Endothelial cell of umbilical vein (primary cell): ENCODE measurements at regions not wholly inside any gene's neighbourhood (a gene's known extent, or its start where the extent isn't known, plus 50 kb on each side); places are given as distances from the start of the nearest gene placed in this dataset.

Experiments used
- BruUV-seq: library from RNA; stranded (reverse); fragments of 400-500 nt; replicated peaks from 2 replicates; lab custom pipeline; 2021; lab: Mats Ljungman, UMichigan
- CTCF ChIA-PET: fragments of 300-600, 350-600 bp; sonication (Branson Sonifier 250); formaldehyde crosslinking; loops from one replicate; lab custom pipeline; 2021; ENCODE audit warnings: antibody characterized with exemption, inconsistent platforms; lab: Charles Lee
- POLR2A ChIA-PET: fragments of 300-600, 350-600 bp; sonication (Branson Sonifier 250); formaldehyde crosslinking; loops from one replicate; lab custom pipeline; 2021; ENCODE audit warnings: antibody characterized with exemption, inconsistent platforms; lab: Charles Lee
- DNase-seq: peaks from one replicate; pipeline ENCODE4 v3.0.0-alpha.2; 2011; ENCODE audit warnings: low read depth, low spot score
- FAIRE-seq: peaks from 2 replicates; lab custom pipeline; 2011; peaks lifted over from hg19 to GRCh38; lab: Jason Lieb, UNC
- H2AFZ ChIP-seq: 2 replicates; pipeline ENCODE4 v1.6.0; 2012; ENCODE audit warnings: low read depth, low read length, control low read depth, inconsistent platforms
- H3K27ac ChIP-seq: 2 replicates; pipeline ENCODE4 v1.5.1; 2011; ENCODE audit warnings: low read depth, mild to moderate bottlenecking, control low read depth, low read length, moderate library complexity; ENCODE audit not compliant: insufficient read depth
- H3K27me3 ChIP-seq, 2 experiments: 2 replicates each; pipeline versions ENCODE4 v1.6.0 to v1.6.1; 2011; ENCODE audit warnings: low read length in 2 of 2, mixed read lengths in 1 of 2; ENCODE audit not compliant: control insufficient read depth in 2 of 2, insufficient read depth in 2 of 2
- H3K36me3 ChIP-seq, 2 experiments: 2 replicates in 1 of 2; 3 replicates in 1 of 2; pipeline ENCODE4 v1.5.1; 2011; ENCODE audit warnings: low read length in 2 of 2, mild to moderate bottlenecking in 1 of 2, moderate library complexity in 1 of 2; ENCODE audit not compliant: control insufficient read depth in 2 of 2, insufficient read depth in 2 of 2; ENCODE audit errors: extremely low read depth in 1 of 2
- H3K4me1 ChIP-seq: 3 replicates; pipeline ENCODE4 v1.5.1; 2011; ENCODE audit warnings: mild to moderate bottlenecking, low read length; ENCODE audit not compliant: control insufficient read depth, insufficient read depth; ENCODE audit errors: extremely low read depth
- H3K4me2 ChIP-seq: 2 replicates; pipeline ENCODE4 v1.6.1; 2011; ENCODE audit warnings: low read length, control low read depth, mixed read lengths; ENCODE audit not compliant: insufficient read depth
- H3K4me3 ChIP-seq, 3 experiments: fragments of 200-600 bp in 1 of 3; sonication (generic), shearing (Covaris generic) in 1 of 3; replicated peaks in 1 of 3; 2 replicates each; pipeline ENCODE4 v1.5.1; 2011 to 2016; ENCODE audit warnings: control low read depth in 3 of 3, low read length in 3 of 3, mild to moderate bottlenecking in 2 of 3, inconsistent platforms in 1 of 3, low read depth in 1 of 3, moderate library complexity in 1 of 3; ENCODE audit not compliant: insufficient read depth in 1 of 3
- H3K79me2 ChIP-seq: 2 replicates; pipeline ENCODE4 v1.6.0; 2012; ENCODE audit warnings: low read length, inconsistent platforms; ENCODE audit not compliant: control insufficient read depth, insufficient read depth
- H3K9ac ChIP-seq: replicated peaks from 2 replicates; pipeline ENCODE3; 2011; ENCODE audit warnings: low read length, control low read depth; ENCODE audit not compliant: insufficient read depth; ENCODE audit errors: extremely low read depth
- H3K9me1 ChIP-seq: replicated peaks from 3 replicates; pipeline ENCODE4 v1.6.0; 2011; ENCODE audit warnings: mild to moderate bottlenecking, low read length; ENCODE audit not compliant: control insufficient read depth, insufficient read depth; ENCODE audit errors: extremely low read depth
- H3K9me3 ChIP-seq: replicated peaks from 2 replicates; pipeline ENCODE4 v1.5.1; 2012; ENCODE audit warnings: low read length, inconsistent platforms; ENCODE audit not compliant: control insufficient read depth, insufficient read depth
- H4K20me1 ChIP-seq: replicated peaks from 2 replicates; pipeline ENCODE3; 2011; ENCODE audit warnings: mild to moderate bottlenecking, low read length; ENCODE audit not compliant: control insufficient read depth, insufficient read depth; ENCODE audit errors: extremely low read depth
- EZH2 ChIP-seq: IDR thresholded peaks from 2 replicates; pipeline ENCODE4 v1.6.1; 2012; ENCODE audit warnings: borderline replicate concordance, low read depth, mild to moderate bottlenecking, moderate library complexity, low read length, inconsistent platforms; ENCODE audit not compliant: severe bottlenecking
- FOS ChIP-seq: IDR thresholded peaks from 2 replicates; pipeline ENCODE4 v1.6.1; 2011; ENCODE audit warnings: mild to moderate bottlenecking, low read length, moderate library complexity, borderline replicate concordance; ENCODE audit not compliant: insufficient read depth
- GATA2 ChIP-seq: IDR thresholded peaks from 2 replicates; pipeline ENCODE4 v1.7.0; 2011; ENCODE audit warnings: low read depth, mild to moderate bottlenecking, moderate library complexity, mixed read lengths, low read length; ENCODE audit not compliant: insufficient read length, insufficient read depth
- JUN ChIP-seq: IDR thresholded peaks from 2 replicates; pipeline ENCODE4 v1.6.1; 2011; ENCODE audit warnings: borderline replicate concordance, low read depth; ENCODE audit not compliant: insufficient read length, insufficient read depth
- MYC ChIP-seq: IDR thresholded peaks from one replicate; pipeline ENCODE4 v1.6.1; 2011; ENCODE audit warnings: mild to moderate bottlenecking, low read depth, low read length
- POLR2A ChIP-seq: IDR thresholded peaks from 2 replicates; pipeline ENCODE4 v1.6.1; 2012; ENCODE audit warnings: low read depth, mild to moderate bottlenecking, control low read depth, low read length
- POLR2AphosphoS5 ChIP-seq: IDR thresholded peaks from 2 replicates; pipeline ENCODE4 v1.6.1; 2012; ENCODE audit warnings: low read depth, mild to moderate bottlenecking, control low read depth, low read length, moderate library complexity; ENCODE audit not compliant: insufficient read depth
- dilution Hi-C: fragments of 300-500 bp; cut with MboI; formaldehyde crosslinking; loops from one replicate; pipeline ENCODE4 v1.15.0; 2019; ENCODE audit warnings: low sequenced_read_pairs; ENCODE audit not compliant: extremely low pct_ligation_motif_present
- intact Hi-C: fragments of 100-400 bp; cut with micrococcal nuclease; formaldehyde crosslinking; loops from one replicate; pipeline ENCODE4 v1.10.0; 2022
- TF ChIP-seq, protein P1 (sequence below), 2 donors: IDR thresholded peaks; 1 replicate in 1 of 2; 2 replicates in 1 of 2; pipeline ENCODE4 v1.5.1; 2011; ENCODE audit warnings: low read length in 2 of 2, mild to moderate bottlenecking in 2 of 2, moderate library complexity in 2 of 2, control low read depth in 1 of 2, inconsistent platforms in 1 of 2, low read depth in 1 of 2; ENCODE audit not compliant: insufficient read depth in 1 of 2; ENCODE audit errors: extremely low read depth in 1 of 2
- TF ChIP-seq, protein P2 (sequence below): IDR thresholded peaks from 2 replicates; pipeline ENCODE4 v1.6.1; 2011; ENCODE audit not compliant: insufficient read depth, insufficient read length

DNA sequence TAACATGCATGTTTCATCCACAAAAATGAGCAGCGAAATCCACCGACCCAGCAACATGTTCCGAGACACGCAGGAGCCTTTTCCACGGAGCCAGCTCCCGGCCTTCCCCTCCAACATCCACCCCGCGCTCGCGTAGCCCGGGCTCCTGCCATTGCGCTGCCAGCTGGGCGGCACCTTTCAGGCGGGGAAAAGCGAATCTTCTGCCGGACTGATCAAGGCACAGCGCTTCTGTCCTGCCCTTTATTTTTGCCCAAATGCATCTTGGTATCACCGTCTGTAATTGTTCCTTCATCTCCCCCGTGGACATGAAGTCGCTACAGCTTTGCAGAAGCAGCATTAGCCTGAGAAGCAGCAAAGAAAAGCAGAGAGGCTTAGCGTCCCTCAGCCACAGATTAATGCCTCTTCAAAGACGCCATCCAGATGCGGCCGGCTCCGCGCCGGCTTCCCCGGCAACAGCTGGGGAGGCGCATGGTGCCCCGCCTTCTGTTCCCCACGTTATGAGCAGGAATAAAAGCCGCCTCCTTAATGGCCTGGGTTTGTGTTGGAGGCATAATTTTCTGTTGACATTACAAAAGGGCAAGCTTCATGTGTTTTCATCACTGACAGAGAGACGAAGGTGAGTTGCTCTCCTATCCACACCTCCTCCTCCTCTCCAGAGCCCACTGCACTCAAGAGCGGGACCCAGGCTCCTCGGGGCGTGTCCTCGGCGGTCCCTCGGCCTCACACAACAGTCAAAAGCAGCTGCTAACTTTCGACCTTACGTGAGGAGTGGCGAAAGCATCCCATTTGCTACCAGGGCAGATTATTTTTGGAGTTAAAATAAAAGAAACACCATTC is 122.1 kb upstream of the SALL3 start:
- BruUV-seq, result no TSS peak
- FAIRE-seq, result no peak

More for the DNA sequence above, 122.1 kb upstream of the SALL3 start:
- no peaks in the 10 kb centered on the region for H3K36me3 ChIP-seq
- no peaks in the 10 kb centered on the region for H3K4me1 ChIP-seq
- H3K9me3 ChIP-seq, result peaks cover 16% of the 10 kb centered on the region
- no peak overlapping the region for H3K27ac ChIP-seq
- H4K20me1 ChIP-seq, result no peaks in the 10 kb centered on the region
- no peak overlapping the region for H3K9ac ChIP-seq
- no peak for DNase-seq
- CTCF ChIA-PET, result no interaction called here
- no peak overlapping the region for H2AFZ ChIP-seq
- TF ChIP-seq GATA2, result no peak
- TF ChIP-seq, protein P1, sequence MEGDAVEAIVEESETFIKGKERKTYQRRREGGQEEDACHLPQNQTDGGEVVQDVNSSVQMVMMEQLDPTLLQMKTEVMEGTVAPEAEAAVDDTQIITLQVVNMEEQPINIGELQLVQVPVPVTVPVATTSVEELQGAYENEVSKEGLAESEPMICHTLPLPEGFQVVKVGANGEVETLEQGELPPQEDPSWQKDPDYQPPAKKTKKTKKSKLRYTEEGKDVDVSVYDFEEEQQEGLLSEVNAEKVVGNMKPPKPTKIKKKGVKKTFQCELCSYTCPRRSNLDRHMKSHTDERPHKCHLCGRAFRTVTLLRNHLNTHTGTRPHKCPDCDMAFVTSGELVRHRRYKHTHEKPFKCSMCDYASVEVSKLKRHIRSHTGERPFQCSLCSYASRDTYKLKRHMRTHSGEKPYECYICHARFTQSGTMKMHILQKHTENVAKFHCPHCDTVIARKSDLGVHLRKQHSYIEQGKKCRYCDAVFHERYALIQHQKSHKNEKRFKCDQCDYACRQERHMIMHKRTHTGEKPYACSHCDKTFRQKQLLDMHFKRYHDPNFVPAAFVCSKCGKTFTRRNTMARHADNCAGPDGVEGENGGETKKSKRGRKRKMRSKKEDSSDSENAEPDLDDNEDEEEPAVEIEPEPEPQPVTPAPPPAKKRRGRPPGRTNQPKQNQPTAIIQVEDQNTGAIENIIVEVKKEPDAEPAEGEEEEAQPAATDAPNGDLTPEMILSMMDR (IDR thresholded peaks at IDR 0.05; ENCODE audit: extremely low read depth in 1 of 2, insufficient read depth in 1 of 2, low read depth in 1 of 2, low read length in 2 of 2), result no peak
- TF ChIP-seq JUN, result no peak
- no peak for TF ChIP-seq FOS
- no peak for TF ChIP-seq POLR2A
- TF ChIP-seq MYC, result no peak
- no peak for TF ChIP-seq EZH2
- TF ChIP-seq, protein P2, sequence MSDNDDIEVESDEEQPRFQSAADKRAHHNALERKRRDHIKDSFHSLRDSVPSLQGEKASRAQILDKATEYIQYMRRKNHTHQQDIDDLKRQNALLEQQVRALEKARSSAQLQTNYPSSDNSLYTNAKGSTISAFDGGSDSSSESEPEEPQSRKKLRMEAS, result no peak
- no peak for TF ChIP-seq POLR2AphosphoS5
- no peak overlapping the region for H3K4me2 ChIP-seq
- H3K27me3 ChIP-seq, result no peaks in the 10 kb centered on the region
- POLR2A ChIA-PET, result no interaction called here
- intact Hi-C loops, result no loop called here
- dilution Hi-C loops, result no loop called here
- no peaks in the 10 kb centered on the region for H3K9me1 ChIP-seq
- no peaks in the 10 kb centered on the region for H3K79me2 ChIP-seq
- H3K4me3 ChIP-seq, result no peak overlapping the region
